Endothelial cell (in vitro differentiated cells): ENCODE measurements at regions not wholly inside any gene's neighbourhood (a gene's known extent, or its start where the extent isn't known, plus 50 kb on each side); places are given as distances from the start of the nearest gene placed in this dataset.

Experiments
- DNase-seq: peaks from one replicate; pipeline ENCODE4 v3.0.0; 2021; ENCODE audit warnings: low spot score
- H3K27ac Mint-ChIP-seq: one replicate; pipeline ENCODE4 v1.8.0; 2021; ENCODE audit warnings: mixed read lengths, inconsistent platforms; ENCODE audit not compliant: unreplicated experiment
- H3K27me3 Mint-ChIP-seq: one replicate; pipeline ENCODE4 v1.8.0; 2021; ENCODE audit warnings: mild to moderate bottlenecking, moderate library complexity, mixed read lengths, inconsistent platforms; ENCODE audit not compliant: unreplicated experiment
- H3K36me3 Mint-ChIP-seq: one replicate; pipeline ENCODE4 v1.8.0; 2021; ENCODE audit warnings: mild to moderate bottlenecking, low read depth, mixed read lengths, inconsistent platforms; ENCODE audit not compliant: unreplicated experiment
- H3K4me1 Mint-ChIP-seq: one replicate; pipeline ENCODE4 v1.8.0; 2021; ENCODE audit warnings: mild to moderate bottlenecking, mixed read lengths, inconsistent platforms; ENCODE audit not compliant: unreplicated experiment
- H3K4me3 Mint-ChIP-seq: one replicate; pipeline ENCODE4 v1.8.0; 2021; ENCODE audit warnings: mild to moderate bottlenecking, mixed read lengths, inconsistent platforms; ENCODE audit not compliant: unreplicated experiment
- H3K9me3 Mint-ChIP-seq: one replicate; pipeline ENCODE4 v1.8.0; 2021; ENCODE audit warnings: mixed read lengths, inconsistent platforms; ENCODE audit not compliant: unreplicated experiment
- CTCF ChIP-seq: fragments of 200-600 bp; sonication (generic); IDR thresholded peaks from one replicate; pipeline ENCODE4 v1.5.0; 2021; ENCODE audit warnings: antibody characterized with exemption; ENCODE audit not compliant: unreplicated experiment

- no peak for TF ChIP-seq CTCF
- H3K9me3 Mint-ChIP-seq: no peaks in the 10 kb centered on the region
- no peak for DNase-seq
- no peak overlapping the region for H3K27ac Mint-ChIP-seq
- no peak overlapping the region for H3K4me3 Mint-ChIP-seq
- H3K4me1 Mint-ChIP-seq: no peaks in the 10 kb centered on the region
- H3K27me3 Mint-ChIP-seq: no peaks in the 10 kb centered on the region
- H3K36me3 Mint-ChIP-seq: no peaks in the 10 kb centered on the region
Observed at GRCh38 chr18:42583283-42583731, 532.2 kb downstream of the RIT2 start.

- H3K36me3 Mint-ChIP-seq: no peaks in the 10 kb centered on the region
- H3K4me1 Mint-ChIP-seq: no peaks in the 10 kb centered on the region
- H3K27me3 Mint-ChIP-seq: no peaks in the 10 kb centered on the region
- TF ChIP-seq CTCF: no peak
- no peaks in the 10 kb centered on the region for H3K9me3 Mint-ChIP-seq
- no peak overlapping the region for H3K27ac Mint-ChIP-seq
- no peak overlapping the region for H3K4me3 Mint-ChIP-seq
- DNase-seq: no peak
Observed at GRCh38 chr18:42586601-42587000, 528.9 kb downstream of the RIT2 start.

GRCh38 chr18:42588786-42589185 lies 526.7 kb downstream of the RIT2 start:
- Mint-ChIP-seq H3K4me3 (no peak overlapping the region), H3K27me3 (no peaks in the 10 kb centered on the region), H3K9me3 (no peaks in the 10 kb centered on the region), H3K27ac (no peak overlapping the region), H3K36me3 (no peaks in the 10 kb centered on the region), H3K4me1 (no peaks in the 10 kb centered on the region)
- DNase-seq: no peak
- no peak for TF ChIP-seq CTCF

GRCh38 chr18:42604820-42605219 lies 510.7 kb downstream of the RIT2 start:
- DNase-seq: no peak
- no peak for TF ChIP-seq CTCF
- Mint-ChIP-seq H3K9me3 (no peaks in the 10 kb centered on the region), H3K4me3 (no peak overlapping the region), H3K4me1 (no peaks in the 10 kb centered on the region), H3K27me3 (no peaks in the 10 kb centered on the region), H3K27ac (no peak overlapping the region), H3K36me3 (no peaks in the 10 kb centered on the region)

GRCh38 chr18:42606886-42607495 lies 508.5 kb downstream of the RIT2 start:
- Mint-ChIP-seq H3K9me3 (no peaks in the 10 kb centered on the region), H3K27ac (no peak overlapping the region), H3K4me3 (no peak overlapping the region), H3K36me3 (no peaks in the 10 kb centered on the region), H3K27me3 (no peaks in the 10 kb centered on the region), H3K4me1 (no peaks in the 10 kb centered on the region)
- no peak for DNase-seq
- no peak for TF ChIP-seq CTCF
